ENCODE measurements at regions not wholly inside any gene's neighbourhood (a gene's known extent, or its start where the extent isn't known, plus 50 kb on each side); places are given as distances from the start of the nearest gene placed in this dataset.

DNA sequence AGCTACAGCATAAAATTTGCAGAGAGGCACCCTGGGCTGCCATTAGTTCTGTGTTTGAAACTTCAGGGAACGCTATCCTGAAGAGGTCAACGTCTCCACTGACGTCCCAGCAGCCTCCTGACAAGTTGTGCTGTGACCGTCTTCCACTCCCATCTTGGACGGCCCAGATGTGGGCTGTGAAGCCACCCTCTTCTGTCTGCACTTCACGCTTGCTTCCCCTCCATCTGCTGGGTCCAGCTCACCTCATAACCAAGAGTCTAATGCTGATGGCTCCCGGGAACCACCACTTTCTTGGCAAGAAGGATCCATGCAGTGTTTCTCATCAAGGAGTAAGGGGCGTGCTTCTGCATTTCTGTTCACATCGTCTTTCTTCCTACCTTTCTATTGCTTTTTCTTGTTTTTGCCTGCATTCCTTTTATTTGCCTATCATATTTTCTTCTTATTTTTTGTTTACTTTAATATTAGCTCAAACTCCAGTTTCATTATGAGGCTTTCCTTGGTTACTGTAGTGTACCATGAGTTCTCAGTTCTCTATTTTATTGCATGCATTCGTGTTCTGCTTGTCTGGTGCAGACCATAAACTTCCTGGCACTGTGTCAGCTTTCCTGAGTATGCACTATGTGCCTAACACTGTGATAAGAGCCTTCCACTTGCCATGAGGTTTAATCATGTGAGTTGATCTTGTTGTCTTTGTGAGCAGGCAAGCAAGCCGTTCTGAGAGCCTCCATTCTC, 631.8 kb upstream of the RAB6C start:
- TF ChIP-seq, protein P1, sequence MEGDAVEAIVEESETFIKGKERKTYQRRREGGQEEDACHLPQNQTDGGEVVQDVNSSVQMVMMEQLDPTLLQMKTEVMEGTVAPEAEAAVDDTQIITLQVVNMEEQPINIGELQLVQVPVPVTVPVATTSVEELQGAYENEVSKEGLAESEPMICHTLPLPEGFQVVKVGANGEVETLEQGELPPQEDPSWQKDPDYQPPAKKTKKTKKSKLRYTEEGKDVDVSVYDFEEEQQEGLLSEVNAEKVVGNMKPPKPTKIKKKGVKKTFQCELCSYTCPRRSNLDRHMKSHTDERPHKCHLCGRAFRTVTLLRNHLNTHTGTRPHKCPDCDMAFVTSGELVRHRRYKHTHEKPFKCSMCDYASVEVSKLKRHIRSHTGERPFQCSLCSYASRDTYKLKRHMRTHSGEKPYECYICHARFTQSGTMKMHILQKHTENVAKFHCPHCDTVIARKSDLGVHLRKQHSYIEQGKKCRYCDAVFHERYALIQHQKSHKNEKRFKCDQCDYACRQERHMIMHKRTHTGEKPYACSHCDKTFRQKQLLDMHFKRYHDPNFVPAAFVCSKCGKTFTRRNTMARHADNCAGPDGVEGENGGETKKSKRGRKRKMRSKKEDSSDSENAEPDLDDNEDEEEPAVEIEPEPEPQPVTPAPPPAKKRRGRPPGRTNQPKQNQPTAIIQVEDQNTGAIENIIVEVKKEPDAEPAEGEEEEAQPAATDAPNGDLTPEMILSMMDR (IDR thresholded peaks at IDR 0.05; ENCODE audit: low read depth, low read length) = no peak
- TF ChIP-seq EZH2phosphoT487 (IDR thresholded peaks at IDR 0.05; ENCODE audit: low read depth) = no peak
